ENCODE measurements at regions not wholly inside any gene's neighbourhood (a gene's known extent, or its start where the extent isn't known, plus 50 kb on each side); places are given as distances from the start of the nearest gene placed in this dataset.
"Not testable (repeated sequence)": the region's sequence is repeated elsewhere in the genome, so short reads cannot be mapped to it uniquely, and the experiment has no call there.

DNA sequence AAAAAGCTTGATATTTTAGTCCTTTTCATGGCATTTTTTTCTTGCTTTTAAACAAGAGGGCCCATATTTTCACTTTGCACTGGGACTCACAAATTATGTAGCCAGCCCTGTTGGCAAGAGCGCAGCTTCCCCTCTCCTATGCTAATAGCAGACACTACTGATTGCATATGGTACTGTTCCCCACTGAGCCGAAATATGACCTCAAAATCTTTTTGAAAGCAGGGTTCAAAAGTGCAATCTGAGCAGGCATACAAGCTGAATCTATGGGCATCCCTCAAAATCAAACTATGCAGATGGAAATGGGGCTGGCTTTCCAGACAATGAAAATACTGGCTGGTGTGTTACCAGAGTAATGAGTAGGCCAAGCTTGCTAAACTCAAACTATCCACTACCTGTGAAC lies 225.2 kb upstream of the SETMAR start:
- DNase-seq = no peak

DNA sequence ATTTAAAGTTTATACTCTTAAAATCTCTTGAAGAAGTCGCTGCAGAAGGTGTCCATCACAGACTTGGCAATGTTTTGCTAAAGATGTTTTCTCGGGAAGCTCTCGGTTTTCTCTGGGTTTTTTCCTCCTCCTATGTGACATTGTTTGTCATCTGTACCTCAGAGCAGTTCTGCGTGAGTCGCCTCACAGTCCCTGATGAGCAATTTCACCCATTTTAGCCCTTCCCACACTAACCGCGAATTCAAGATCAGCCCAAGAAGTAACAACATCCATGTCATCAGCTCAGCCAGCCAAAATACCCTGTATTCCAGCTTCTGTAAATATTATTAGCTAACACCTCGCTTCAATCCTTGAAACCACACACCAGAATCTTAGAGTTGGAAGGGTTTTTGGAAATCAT lies 224.3 kb upstream of the SETMAR start:
- DNase-seq = no peak

DNA sequence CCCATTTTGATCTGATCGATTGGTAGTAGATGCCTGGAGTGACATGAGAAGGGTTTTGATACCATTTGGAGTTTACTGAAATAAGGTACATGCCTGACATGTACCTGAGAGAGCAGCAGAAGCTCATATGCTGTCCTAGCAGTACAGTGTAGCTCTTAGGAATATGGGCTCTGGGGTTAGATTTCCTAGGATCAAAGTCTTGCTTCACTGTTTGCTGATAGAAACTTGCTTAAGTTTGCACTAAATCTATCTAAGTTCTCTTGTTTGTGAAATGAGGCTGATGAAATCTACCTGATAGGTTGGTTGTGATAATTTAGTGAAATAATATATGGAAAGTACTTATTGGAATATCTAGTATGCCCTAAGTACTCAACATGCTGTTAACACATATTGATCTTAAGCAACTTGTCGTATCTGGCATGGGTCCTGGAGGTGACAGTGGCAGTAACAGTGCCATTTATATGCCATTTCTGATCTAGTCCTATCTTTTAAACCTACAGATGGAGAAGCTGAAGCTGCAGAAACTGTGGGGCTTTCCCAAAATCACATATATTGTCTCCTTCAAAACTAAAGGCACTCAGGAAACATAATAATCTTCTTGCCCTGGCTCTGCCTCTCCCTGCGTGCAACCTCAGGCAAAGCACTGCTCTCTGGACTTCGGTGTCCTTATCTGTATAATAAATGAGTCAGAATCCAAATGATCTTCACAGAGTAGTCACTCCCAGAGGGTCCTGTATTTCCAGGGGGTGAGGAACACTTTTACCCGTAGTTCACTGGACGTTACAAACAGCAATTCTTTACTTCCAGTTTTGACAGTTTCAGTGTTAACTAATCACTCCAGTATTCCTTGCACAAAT lies 223.6 kb upstream of the SETMAR start:
- DNase-seq = no peak

DNA sequence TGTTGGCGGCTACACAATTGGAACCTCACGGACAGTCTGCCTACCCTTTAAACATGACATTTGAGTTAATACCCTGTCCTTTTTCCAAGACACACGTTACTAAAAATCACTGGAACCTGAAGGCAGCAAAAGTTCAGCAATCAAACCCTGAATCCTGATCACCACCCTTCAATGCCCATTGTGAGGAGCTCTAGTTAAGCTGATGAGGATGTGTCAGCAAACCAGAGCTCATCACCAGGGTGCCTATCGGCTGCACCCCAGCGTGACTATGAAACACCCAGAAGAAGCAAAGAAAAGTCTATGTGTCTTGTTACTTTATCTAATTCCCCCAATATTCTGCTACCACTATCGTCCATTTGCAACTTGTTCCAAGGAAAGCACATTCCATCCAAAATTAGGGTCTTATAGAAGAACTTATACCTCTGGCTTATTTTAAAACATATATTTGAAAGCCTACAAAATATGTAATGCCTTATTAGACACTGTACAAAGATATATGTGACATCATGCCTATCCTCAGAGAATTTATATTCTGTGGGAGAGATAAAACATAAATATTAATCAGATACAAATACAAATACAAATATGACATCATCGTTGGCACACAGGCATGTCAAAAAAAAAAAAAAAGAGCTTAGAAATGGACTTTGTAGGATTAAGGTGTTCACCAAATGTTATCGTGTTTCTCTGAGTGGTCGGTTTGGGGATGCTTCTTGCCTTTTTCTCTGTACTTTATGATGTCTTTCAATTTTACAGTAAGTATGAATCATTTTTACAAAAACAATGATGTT lies 219.7 kb upstream of the SETMAR start:
- no peak for DNase-seq

DNA sequence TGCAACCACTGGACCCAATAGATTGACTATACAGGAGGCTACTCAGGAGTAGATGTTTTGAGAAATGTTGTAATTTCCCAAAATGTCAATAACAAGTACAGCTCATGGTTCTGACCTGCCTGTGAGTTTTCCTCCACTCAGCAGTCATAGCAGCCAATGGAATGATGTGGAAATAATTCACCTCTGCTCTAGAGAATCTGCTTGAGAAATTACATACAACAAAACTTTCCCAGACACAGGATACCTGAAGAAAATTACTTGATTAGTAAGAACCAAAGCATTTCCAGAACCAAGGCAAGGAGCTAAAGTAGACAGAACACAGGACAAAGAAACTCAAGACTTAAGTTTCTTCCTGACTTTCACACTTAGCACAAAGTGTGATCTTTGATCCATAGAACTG lies 218.9 kb upstream of the SETMAR start:
- no peak for DNase-seq

DNA sequence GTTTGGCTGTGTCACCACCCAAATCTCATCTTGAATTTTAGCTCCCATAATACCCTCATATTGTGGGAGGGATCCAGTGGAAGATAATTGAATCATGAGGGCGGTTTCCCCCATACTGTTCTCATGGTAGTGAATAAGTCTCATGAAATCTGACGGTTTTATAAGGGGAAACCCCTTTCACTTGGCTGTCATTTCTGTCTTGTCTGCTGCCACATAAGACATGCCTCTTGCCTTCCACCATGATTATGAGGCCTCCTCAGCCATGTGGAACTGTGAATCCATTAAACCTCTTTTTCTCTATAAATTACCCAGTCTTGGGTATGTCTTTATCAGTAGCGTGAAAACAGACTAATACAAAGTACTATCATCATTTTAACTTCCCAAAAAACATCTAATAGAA lies 216.5 kb upstream of the SETMAR start:
- not testable (repeated sequence) for DNase-seq

DNA sequence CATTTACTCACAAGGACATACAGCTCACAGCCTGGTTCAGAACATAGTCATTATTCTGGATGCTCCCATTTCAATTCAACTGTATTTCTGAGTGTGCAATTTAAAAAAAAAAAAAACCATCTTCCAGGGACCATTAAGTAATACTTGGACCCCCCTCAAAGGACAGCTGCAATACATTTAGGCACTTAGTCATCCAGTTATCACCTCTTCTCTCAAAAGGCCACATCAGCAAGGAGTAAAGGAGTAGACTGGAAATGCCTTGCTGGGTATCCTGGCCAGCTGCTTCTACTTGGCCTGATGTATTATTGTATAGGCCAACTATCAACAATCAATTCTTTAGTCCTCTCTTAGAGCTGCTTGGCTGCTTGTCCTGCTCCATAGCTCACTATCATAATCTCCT lies 211.4 kb upstream of the SETMAR start:
- no peak for DNase-seq

DNA sequence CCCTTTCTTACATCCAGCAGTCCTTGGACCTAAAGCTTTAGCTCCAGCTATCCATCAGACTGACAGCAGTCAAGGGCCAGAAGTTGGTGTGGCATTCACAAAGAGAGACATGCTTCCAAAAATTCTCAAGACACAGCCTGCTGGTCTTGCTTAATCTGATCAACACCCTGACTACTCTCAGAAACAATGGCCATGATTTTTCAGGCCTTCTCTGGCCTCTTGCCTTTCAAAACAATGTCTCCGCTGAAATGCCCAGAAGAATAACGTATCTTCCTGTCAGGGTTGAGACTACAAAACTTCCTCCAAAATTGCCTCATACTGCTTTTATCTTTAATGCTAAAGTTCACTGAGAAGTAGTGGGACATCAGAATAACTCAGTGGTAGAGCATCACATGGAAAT lies 205.4 kb upstream of the SETMAR start:
- DNase-seq = no peak

DNA sequence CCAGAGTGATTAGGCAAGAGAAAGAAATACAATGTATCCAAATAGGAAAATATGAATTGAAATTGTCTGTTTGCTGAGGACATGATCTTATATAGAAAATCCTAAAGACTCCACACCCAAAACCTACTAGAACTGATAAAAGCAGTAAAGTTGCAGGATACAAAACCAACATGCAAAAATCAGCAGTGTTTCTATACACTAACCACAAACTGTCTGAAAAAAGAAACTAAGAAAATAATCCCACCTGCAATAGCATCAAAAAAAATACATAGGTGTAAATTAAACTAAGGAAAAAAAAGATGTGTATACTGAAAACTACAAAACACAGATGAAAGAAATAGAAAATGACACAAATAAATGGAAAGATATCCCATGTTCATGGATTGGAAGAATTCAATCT lies 203.6 kb upstream of the SETMAR start:
- no peak for DNase-seq

DNA sequence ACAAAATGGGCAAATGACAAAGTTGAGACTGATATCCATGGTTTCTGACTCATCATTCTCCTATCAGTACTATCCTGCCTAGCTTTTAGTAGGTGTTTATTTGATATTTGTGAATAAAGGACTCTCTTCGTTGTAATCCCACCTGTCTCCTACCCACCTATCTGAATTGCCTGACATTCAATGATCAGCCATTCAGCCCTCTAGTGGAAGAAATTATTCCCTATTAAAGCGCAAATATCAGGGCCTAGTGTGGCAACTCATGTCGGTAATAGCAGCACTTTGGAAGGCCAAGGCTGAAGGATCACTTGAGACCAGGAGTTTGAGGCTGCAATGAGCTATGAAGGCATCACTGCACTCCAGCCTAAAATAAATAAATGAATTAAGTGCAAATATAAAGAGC lies 195.7 kb upstream of the SETMAR start:
- no peak for DNase-seq

DNA sequence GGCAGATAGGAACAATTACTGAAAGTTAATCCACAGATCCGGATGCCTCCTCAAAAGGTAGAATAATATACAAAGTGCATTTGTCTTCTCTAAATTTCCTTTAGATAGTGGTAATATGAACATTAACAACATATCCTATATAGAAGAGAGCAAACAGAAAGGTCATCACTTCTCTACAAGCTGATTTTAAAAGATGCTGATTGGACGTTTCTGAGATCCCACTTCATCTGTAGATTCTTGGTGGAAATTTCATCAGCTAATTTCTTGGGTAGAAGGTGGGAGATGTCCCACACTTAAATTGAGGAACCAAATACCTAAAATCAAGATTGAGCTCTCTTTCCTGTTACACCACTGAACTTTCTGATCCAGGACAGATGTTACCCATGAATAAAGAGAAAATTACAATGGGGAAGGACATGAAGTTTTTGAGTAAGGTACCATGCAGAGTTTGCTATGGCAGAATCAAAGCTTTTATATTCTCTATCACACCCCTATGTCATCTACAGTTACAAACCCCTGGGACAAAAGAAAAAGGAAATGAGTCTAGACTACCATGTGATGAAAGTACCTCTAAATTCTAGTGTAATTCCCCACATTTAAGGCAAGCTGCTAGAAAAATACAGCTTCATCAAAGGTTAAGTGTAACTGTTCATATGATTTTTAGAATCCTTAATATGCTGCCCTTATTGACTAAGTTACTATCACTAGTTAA lies 189.2 kb upstream of the SETMAR start:
- no peak for DNase-seq

DNA sequence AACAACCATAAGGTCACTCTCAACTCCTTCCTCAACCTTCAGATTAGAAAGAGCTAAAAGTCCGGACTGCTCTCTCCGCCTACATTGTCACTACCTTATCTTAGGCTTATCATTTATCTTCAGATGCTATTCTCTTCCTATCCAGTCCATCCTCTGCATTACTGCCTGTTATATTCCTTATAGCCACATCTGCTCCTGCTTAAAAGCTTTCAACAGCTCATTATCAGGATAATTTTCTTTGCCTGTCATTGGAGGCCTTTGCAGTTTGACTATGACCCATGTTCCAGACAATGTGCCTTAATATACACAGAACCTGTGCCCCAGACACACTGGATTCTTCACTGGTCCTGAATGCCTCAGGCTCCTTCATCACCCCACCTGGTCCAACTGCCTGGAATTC lies 184.1 kb upstream of the SETMAR start:
- no peak for DNase-seq

DNA sequence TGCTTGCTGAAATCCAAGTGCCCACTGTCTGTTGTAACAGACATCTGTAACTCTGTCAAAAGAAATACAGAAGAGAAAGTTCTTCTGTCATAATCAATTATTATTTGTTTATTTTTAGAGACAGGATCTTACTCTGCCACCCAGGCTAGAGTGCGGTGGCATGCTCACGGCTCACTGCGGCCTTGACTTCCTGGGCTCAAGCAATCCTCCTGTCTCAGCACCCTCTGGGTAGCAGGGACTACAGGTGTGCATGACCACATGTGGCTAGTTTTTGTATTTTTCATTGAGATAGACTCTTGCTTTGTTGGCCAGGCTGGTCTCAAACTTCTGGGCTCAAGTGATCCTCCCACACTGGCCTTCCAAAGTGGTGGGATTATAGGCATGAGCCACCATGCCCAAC lies 177.6 kb upstream of the SETMAR start:
- DNase-seq = no peak

DNA sequence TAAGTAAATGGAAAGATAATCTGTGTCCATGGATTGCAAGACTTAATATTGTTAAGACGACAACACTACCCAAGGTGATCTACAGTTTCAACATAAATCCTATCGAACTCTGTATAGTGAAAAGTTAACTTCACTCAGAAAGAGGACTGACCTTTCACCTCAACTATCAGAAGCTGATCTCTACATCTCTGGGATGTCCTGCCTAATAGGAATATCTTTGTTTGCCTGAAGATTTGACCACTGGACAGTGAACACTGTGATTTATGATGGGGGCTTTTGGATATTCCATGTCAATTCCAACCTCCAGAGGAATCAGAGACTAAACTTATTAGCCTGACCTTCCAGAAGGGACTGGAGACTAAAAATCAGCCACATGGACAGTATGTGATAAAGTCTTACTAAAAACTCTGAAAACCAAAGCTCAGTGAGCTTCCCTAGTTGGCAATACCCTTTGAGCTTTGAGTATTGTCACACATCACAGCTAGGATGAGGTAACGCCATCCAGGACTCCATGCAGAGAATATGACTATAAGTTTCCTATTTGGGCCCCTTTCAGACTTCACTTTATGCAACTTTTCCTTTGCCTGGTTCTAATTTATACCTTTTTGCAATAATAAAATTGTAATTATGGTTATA lies 164.9 kb upstream of the SETMAR start:
- no peak for DNase-seq

DNA sequence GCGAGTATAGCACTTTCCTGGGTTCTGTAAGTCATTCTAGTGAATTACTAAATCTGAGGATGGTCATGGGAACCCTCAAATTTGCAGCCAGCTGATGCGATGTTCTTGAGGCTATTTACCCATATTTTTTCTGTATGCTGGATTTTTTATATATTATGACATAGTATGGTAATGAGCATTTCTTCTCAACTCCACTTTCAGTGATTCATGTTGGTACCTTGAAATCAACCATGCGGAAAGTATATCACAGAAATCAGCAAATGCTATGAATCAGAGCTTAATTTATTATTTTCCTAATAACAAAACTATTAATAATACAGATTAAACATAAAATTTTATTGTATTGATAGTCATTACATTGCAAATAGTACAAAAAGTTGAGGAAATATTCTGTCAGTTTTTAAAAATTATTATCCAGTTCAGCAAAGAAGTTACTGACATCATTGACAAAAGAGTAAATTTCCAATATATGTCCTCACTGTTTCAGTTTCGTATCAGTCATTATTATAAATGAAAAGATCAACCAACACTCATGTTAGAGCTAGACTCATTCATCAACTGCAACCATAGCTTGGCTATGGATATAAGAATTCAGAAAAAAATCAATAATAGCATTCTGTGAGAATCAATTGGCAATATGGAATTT lies 164.3 kb upstream of the SETMAR start:
- DNase-seq = no peak

DNA sequence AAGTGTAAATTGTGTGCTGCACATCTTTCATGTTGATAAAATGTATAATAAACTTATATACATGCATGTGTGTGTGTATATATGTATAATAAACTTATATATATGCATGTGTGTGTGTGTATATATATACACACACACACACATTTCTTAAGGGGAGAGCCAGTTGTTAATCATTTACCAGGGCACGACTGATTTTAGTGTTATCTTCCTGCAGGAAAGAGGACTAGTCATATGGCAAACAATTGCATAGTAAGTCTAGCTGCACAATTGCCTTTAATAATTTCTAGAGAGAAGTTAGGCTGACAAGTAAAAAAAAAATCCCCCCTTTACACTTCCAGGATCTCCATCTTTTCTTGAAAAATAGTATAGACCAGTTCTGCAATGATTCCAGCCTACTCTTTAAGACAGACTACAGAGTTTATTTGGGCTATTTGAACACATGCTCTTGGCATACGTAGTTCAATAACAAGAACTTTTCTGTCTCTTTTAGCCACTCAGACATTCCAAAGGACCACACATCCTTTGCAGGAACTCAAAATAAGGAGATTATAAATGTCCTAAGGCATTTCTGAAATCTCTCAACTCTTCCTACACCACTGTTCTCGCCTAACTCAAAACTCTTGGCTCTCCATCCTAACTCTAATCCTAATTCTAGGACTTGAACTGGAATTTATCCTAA lies 163.6 kb upstream of the SETMAR start:
- no peak for DNase-seq

DNA sequence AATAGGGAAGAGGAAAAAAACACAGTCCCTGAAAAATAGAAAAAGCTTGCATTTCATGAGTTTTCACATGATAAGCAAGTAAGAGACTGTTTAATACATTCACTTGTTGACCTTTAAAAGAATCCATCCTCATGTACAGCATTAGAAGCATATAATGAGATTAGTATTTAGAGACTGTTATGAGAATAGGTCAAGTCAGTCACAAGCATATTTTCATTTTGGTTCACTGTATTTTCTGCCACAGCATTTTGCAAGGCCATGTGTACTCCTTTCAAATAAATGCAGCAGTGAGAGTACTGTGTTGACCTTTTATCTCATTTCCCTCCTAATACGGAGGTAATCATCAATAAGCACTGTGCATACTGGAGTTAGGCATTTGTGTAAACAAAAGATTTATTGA lies 162.2 kb upstream of the SETMAR start:
- no peak for DNase-seq

DNA sequence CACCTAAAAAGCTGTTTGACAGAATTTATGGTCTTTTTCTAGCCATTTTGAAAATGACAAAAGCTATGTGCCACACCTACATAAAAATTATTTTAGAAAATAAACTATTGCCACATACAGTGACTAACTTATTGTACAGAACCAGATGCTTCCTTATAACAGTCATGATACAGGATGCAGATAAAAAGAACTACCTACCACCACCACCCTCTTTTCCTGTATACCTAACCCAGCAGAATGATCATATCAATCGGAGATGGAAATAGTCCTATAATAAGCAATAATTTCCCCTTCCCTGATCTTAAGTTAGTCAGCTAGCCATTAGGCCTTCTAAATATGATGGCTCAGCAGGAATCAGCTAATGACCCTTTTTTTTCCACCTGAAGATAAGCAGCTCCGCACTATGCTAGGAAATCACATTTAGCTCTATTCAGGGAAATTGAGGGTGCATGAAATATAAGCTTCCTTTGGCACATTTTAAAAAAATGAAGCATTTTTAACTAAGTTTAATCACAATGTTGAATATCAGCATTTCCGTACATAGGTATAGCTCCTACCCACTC lies 155.5 kb upstream of the SETMAR start:
- no peak for DNase-seq

DNA sequence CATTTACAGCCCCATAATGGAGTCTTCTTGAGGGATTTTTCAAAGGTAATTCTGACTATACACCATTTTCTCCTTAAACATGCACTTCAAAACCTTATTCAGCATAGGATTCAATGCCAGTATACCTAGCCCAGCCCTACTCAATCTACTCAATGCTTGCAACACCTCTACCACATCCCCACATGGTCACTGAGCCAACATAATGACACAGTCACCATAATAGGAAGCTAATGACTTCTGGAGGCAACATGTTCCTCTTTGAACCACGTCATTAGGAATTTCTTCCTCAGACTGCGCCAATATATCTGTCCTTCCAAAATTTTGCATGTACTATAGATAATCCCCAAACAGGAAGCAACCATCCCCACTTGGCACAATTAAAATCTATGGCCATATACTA lies 153.9 kb upstream of the SETMAR start:
- no peak for DNase-seq

DNA sequence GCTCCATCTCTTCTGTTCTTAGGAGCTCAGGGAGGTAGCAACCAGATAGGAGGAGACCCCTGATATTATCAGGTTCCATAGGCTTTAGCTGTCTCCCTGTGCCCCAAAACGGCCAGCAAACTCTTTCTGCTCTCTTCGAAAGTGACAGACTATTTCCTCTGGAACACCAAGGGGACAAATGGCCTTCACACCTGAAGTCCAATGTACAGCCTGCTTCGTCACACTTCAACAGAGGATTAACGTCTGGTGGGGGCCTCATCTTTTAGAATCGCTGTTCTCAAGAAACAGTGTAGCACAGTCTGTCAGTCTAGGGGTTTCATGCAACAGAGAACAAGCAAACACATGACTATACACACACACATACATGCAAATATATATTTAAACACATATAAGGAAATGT lies 152.4 kb upstream of the SETMAR start:
- no peak for DNase-seq

DNA sequence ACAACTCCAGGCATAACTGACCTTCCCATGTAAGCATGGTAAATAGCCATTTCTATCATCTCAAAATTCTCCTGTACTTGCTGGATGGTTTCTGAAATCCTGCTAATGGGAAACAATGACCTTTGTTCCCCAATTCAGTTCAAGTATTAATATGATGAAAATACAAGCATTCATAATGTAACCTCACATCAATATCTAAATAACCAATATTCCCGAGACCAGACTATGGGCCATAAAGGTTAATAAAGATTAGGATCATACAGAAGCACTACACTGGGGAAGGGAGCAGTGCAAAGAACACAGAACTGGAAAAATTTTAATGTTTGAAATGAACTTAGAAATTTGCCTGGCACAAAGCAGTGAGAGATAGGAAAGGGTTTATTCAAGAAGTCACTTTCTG lies 151.3 kb upstream of the SETMAR start:
- no peak for DNase-seq

DNA sequence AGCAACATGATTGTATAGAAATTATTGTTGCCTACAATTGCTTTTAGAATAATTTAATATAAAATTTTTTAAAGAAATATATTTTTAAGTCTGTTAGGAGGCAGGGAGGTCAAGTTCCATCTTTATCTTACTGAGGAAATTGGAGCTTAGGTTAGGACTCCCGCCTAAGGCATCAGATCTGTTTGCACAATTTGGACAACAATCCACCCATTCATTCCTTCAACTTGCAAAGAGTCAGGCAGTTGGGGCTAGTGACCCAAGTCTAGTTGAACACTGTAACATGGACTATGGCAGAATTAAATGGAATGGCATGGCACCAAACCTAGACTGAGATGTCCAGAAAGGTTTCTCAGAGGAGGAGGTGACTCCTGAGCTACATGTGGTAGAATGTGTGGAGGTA lies 149.4 kb upstream of the SETMAR start:
- DNase-seq = no peak
